SK-N-SH treated with all-trans-retinoic acid at 6 μM for 48 hours (cell line): ENCODE measurements at regions not wholly inside any gene's neighbourhood (a gene's known extent, or its start where the extent isn't known, plus 50 kb on each side); places are given as distances from the start of the nearest gene placed in this dataset.
"Not testable (repeated sequence)": the region's sequence is repeated elsewhere in the genome, so short reads cannot be mapped to it uniquely, and the experiment has no call there.

ENCODE experiments used
- ATAC-seq: fragments of 200-7000 bp; cut with Tn5 transposase; 3 replicates; pipeline ENCODE4 v1.9.1; 2020; ENCODE audit warnings: mild to moderate bottlenecking, moderate library complexity
- ARNTL ChIP-seq: fragments of 450-650 bp; formaldehyde crosslinking; IDR thresholded peaks from 2 replicates; pipeline ENCODE4 v1.5.0; 2020; ENCODE audit warnings: low read depth, mild to moderate bottlenecking, moderate library complexity, borderline replicate concordance
- BACH2 ChIP-seq: fragments of 250-450 bp; sonication (Bioruptor Pico); IDR thresholded peaks from 2 replicates; pipeline ENCODE4 v1.9.0; 2021; ENCODE audit warnings: mild to moderate bottlenecking, borderline replicate concordance
- CSDC2 ChIP-seq: fragments of 250-450 bp; sonication (Bioruptor Pico); IDR thresholded peaks from 2 replicates; pipeline ENCODE4 v1.5.0; 2020; ENCODE audit warnings: mild to moderate bottlenecking, moderate library complexity
- CSRNP3 ChIP-seq: fragments of 250-450 bp; sonication (Bioruptor Pico); IDR thresholded peaks from 2 replicates; pipeline ENCODE4 v1.5.1; 2021; ENCODE audit warnings: mild to moderate bottlenecking, moderate library complexity
- ESRRG ChIP-seq: fragments of 250-450 bp; sonication (Bioruptor Pico); IDR thresholded peaks from 2 replicates; pipeline ENCODE4 v1.6.1; 2021; ENCODE audit warnings: mild to moderate bottlenecking
- GLIS3 ChIP-seq: fragments of 250-450 bp; sonication (Bioruptor Pico); IDR thresholded peaks from 2 replicates; pipeline ENCODE4 v1.5.0; 2020; ENCODE audit warnings: mild to moderate bottlenecking, moderate library complexity
- ISL1 ChIP-seq: fragments of 250-450 bp; sonication (Bioruptor Pico); IDR thresholded peaks from 2 replicates; pipeline ENCODE4 v2.1.2; 2022; ENCODE audit warnings: mild to moderate bottlenecking, moderate library complexity
- OSR1 ChIP-seq: fragments of 250-450 bp; sonication (Bioruptor Pico); IDR thresholded peaks from 2 replicates; pipeline ENCODE4 v1.8.0; 2022; ENCODE audit warnings: moderate library complexity, mild to moderate bottlenecking, inconsistent platforms
- PATZ1 ChIP-seq: fragments of 250-450 bp; sonication (Bioruptor Pico); IDR thresholded peaks from 2 replicates; pipeline ENCODE4 v1.8.0; 2020; ENCODE audit warnings: mild to moderate bottlenecking, moderate library complexity, borderline replicate concordance
- POU6F1 ChIP-seq: fragments of 250-450 bp; sonication (Bioruptor Pico); IDR thresholded peaks from 2 replicates; pipeline ENCODE4 v1.8.0; 2021; ENCODE audit warnings: low read depth, mild to moderate bottlenecking, moderate library complexity, borderline replicate concordance
- PPARA ChIP-seq: fragments of 250-450 bp; sonication (Bioruptor Pico); IDR thresholded peaks from 2 replicates; pipeline ENCODE4 v1.5.0; 2020; ENCODE audit warnings: mild to moderate bottlenecking, borderline replicate concordance
- RARB ChIP-seq: fragments of 250-450 bp; sonication (Bioruptor Pico); IDR thresholded peaks from 2 replicates; pipeline ENCODE4 v1.8.0; 2021; ENCODE audit warnings: mild to moderate bottlenecking, moderate library complexity
- SNAI2 ChIP-seq: fragments of 250-450 bp; sonication (Bioruptor Pico); IDR thresholded peaks from 2 replicates; pipeline ENCODE4 v1.5.0; 2020; ENCODE audit warnings: mild to moderate bottlenecking, moderate library complexity
- TCF4 ChIP-seq: fragments of 250-450 bp; sonication (Bioruptor Pico); IDR thresholded peaks from 2 replicates; pipeline ENCODE4 v1.8.0; 2021; ENCODE audit warnings: mild to moderate bottlenecking, moderate library complexity, borderline replicate concordance
- TOX ChIP-seq: fragments of 250-450 bp; sonication (Bioruptor Pico); IDR thresholded peaks from 2 replicates; pipeline ENCODE4 v1.8.0; 2021; ENCODE audit warnings: mild to moderate bottlenecking, moderate library complexity, borderline replicate concordance
- ZC3H10 ChIP-seq: fragments of 250-450 bp; sonication (Bioruptor Pico); IDR thresholded peaks from 2 replicates; pipeline ENCODE4 v1.5.1; 2021; ENCODE audit warnings: mild to moderate bottlenecking, moderate library complexity
- ZFP3 ChIP-seq: fragments of 250-450 bp; sonication (Bioruptor Pico); IDR thresholded peaks from 2 replicates; pipeline ENCODE4 v1.5.0; 2020; ENCODE audit warnings: mild to moderate bottlenecking, moderate library complexity
- ZFP30 ChIP-seq: fragments of 450-650 bp; formaldehyde crosslinking; IDR thresholded peaks from 2 replicates; pipeline ENCODE4 v1.5.0; 2022; ENCODE audit warnings: mild to moderate bottlenecking, moderate library complexity
- ZNF565 ChIP-seq: fragments of 450-650 bp; formaldehyde crosslinking; conservative IDR thresholded peaks from 2 replicates; pipeline ENCODE4 v1.5.0; 2020; ENCODE audit warnings: low read depth, mild to moderate bottlenecking, moderate library complexity
- ZNF70 ChIP-seq: fragments of 450-650 bp; formaldehyde crosslinking; IDR thresholded peaks from 2 replicates; pipeline ENCODE4 v1.5.0; 2020; ENCODE audit warnings: mild to moderate bottlenecking, moderate library complexity
- ZNF8 ChIP-seq: fragments of 450-650 bp; formaldehyde crosslinking; IDR thresholded peaks from 2 replicates; pipeline ENCODE4 v1.5.0; 2020; ENCODE audit warnings: mild to moderate bottlenecking, moderate library complexity

GRCh38 chr16:27639561-27640276 is 89.8 kb downstream of the KATNIP start:
- TF ChIP-seq ZNF565 (CRISPR knock-in tag), result no peak
- no peak for TF ChIP-seq BACH2 (CRISPR knock-in tag)
- TF ChIP-seq ZC3H10 (CRISPR knock-in tag), result no peak
- TF ChIP-seq ISL1, result no peak
- no peak for TF ChIP-seq SNAI2 (CRISPR knock-in tag)
- TF ChIP-seq ESRRG, result no peak
- TF ChIP-seq TOX (CRISPR knock-in tag), result no peak
- TF ChIP-seq TCF4 (CRISPR knock-in tag), result no peak
- no peak for TF ChIP-seq CSRNP3
- no peak for TF ChIP-seq ZNF8 (CRISPR knock-in tag)
- no peak for TF ChIP-seq GLIS3 (CRISPR knock-in tag)
- peak; percentile 91 for ATAC-seq

GRCh38 chr16:27640277-27640600 is 90.3 kb downstream of the KATNIP start:
- TF ChIP-seq CSRNP3 (no peak), ZNF565 (CRISPR knock-in tag) (no peak), PPARA (CRISPR knock-in tag) (no peak), ISL1 (no peak), RARB (CRISPR knock-in tag) (no peak), CSDC2 (no peak), OSR1 (CRISPR knock-in tag) (no peak), ZC3H10 (CRISPR knock-in tag) (no peak), ZNF70 (no peak), PATZ1 (CRISPR knock-in tag) (no peak), TOX (CRISPR knock-in tag) (no peak), POU6F1 (CRISPR knock-in tag) (no peak), ZFP3 (CRISPR knock-in tag) (no peak), ESRRG (no peak), TCF4 (CRISPR knock-in tag) (no peak), ZFP30 (CRISPR knock-in tag) (no peak)
- ATAC-seq, result no peak

- no peak for ATAC-seq
- TF ChIP-seq ZNF70 (no peak), ZNF8 (CRISPR knock-in tag) (no peak), ZFP30 (CRISPR knock-in tag) (no peak), ZFP3 (CRISPR knock-in tag) (no peak), PATZ1 (CRISPR knock-in tag) (no peak), PPARA (CRISPR knock-in tag) (no peak), ZNF565 (CRISPR knock-in tag) (no peak), ESRRG (no peak), ARNTL (CRISPR knock-in tag) (no peak), RARB (CRISPR knock-in tag) (no peak), TOX (CRISPR knock-in tag) (no peak), POU6F1 (CRISPR knock-in tag) (no peak), ZC3H10 (CRISPR knock-in tag) (no peak), OSR1 (CRISPR knock-in tag) (no peak), GLIS3 (CRISPR knock-in tag) (no peak)
- TF ChIP-seq, all 23 proteins: peak for 0
These were observed 91.3 kb downstream of the KATNIP start for GRCh38 chr16:27641260-27641659.

- ATAC-seq, result not testable (repeated sequence)
These were observed 91.9 kb downstream of the KATNIP start for GRCh38 chr16:27641734-27642415.
